ENCODE measurements at regions not wholly inside any gene's neighbourhood (a gene's known extent, or its start where the extent isn't known, plus 50 kb on each side); places are given as distances from the start of the nearest gene placed in this dataset.

DNA sequence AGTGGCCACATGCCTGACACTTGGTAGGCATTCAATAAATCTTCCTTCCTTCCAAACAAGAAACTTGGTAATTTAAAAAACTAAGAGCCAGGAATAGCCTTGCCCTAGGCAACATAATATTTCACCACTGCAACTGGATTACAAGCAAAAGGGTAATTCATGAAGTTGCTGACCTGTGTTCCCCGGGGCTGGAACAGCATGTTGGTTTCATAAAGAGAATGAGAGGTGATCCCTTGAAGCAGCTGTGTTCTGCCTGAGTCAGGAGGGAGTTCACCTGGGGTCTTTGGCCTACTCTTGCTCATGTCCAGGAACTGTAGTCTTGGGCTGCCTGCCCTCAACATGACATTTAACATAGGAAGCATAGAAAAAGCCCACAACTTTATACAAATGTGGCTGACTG, 329.0 kb upstream of the DAB1 start (continued):
- TF ChIP-seq, protein P1, sequence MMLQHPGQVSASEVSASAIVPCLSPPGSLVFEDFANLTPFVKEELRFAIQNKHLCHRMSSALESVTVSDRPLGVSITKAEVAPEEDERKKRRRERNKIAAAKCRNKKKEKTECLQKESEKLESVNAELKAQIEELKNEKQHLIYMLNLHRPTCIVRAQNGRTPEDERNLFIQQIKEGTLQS (IDR thresholded peaks at IDR 0.05) = no peak
- no peak for TF ChIP-seq YY1 (IDR thresholded peaks at IDR 0.05; ENCODE audit: extremely low read depth, insufficient replicate concordance, low read depth, low read length)
- no peak for TF ChIP-seq EGR1 (IDR thresholded peaks at IDR 0.05; ENCODE audit: low read depth)
- no peak for TF ChIP-seq TCF7L2 (IDR thresholded peaks at IDR 0.05; ENCODE audit: borderline replicate concordance, extremely low read depth, insufficient read depth, insufficient read length)
- TF ChIP-seq FOSL1 (IDR thresholded peaks at IDR 0.05; ENCODE audit: low read depth) = no peak
- no peak for TF ChIP-seq ZNF274 (IDR thresholded peaks at IDR 0.05; ENCODE audit: low read depth, low read length)
- TF ChIP-seq SIN3A (IDR thresholded peaks at IDR 0.05; ENCODE audit: low read depth) = no peak

DNA sequence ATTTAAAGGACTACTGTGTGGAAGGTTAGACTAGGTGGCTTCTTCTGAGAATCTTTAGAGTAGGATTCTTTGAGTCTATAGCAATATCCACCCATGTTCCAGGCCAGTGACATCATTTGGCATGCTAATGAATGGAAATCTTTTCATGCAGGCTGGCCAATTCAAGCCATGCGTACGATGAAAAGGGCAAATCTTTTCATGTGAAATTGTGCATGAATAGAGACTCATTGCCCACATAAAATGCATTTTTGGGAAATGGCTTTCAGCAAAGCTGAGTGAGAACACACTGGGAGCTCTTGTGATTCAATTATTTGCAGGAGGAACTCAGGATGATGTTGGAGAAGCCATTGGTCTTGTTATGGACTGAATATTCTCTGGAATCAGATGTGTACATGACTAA, 324.9 kb upstream of the DAB1 start:
- Histone ChIP-seq H3K9me3 (ENCODE audit: control insufficient read depth in 1 of 2, insufficient read depth in 1 of 2, low read depth in 1 of 2, low read length in 2 of 2) (no peaks in the 10 kb centered on the region), H4K20me1 (ENCODE audit: insufficient read depth) (no peaks in the 10 kb centered on the region), H3K4me2 (ENCODE audit: low read length) (no peak overlapping the region), H3K4me3 (replicated peaks in 1 of 2; ENCODE audit: low read depth in 1 of 2, low read length in 2 of 2) (no peak overlapping the region), H2AFZ (ENCODE audit: low read depth, low read length, poor library complexity, severe bottlenecking) (no peak overlapping the region), H3K4me1 (ENCODE audit: control insufficient read depth in 1 of 2, insufficient read depth in 2 of 2, low read length in 2 of 2) (no peaks in the 10 kb centered on the region), H3K9ac (ENCODE audit: low read length) (no peak overlapping the region), H3K9me2 (ENCODE audit: insufficient read depth) (no peaks in the 10 kb centered on the region), H3K27ac (ENCODE audit: low read depth, low read length) (no peak overlapping the region), H3K36me3 (ENCODE audit: control insufficient read depth in 1 of 2, insufficient read depth in 2 of 2, low read length in 2 of 2) (no peaks in the 10 kb centered on the region), H3K79me2 (ENCODE audit: insufficient read depth, low read length) (no peaks in the 10 kb centered on the region), H3K27me3 (ENCODE audit: insufficient read depth, low read length) (no peaks in the 10 kb centered on the region)
- TF ChIP-seq JUND (IDR thresholded peaks at IDR 0.05) (no peak), YY1 (IDR thresholded peaks at IDR 0.05; ENCODE audit: extremely low read depth, insufficient replicate concordance, low read depth, low read length) (no peak)
- intact Hi-C loops (cut with micrococcal nuclease) = no loop called here
- POLR2A ChIA-PET = no interaction called here
- CTCF ChIA-PET = no interaction called here
- no peak for DNase-seq (ENCODE audit: low read depth, low spot score)
- no TSS peak for BruUV-seq (replicated peaks)
- RAD21 ChIA-PET (ENCODE audit: low non-redundant PET in 1 of 2, low total read pairs in 2 of 2, uncharacterized antibody in 2 of 2, unreplicated experiment in 2 of 2) = no interaction called here
- ATAC-seq = no peak

DNA sequence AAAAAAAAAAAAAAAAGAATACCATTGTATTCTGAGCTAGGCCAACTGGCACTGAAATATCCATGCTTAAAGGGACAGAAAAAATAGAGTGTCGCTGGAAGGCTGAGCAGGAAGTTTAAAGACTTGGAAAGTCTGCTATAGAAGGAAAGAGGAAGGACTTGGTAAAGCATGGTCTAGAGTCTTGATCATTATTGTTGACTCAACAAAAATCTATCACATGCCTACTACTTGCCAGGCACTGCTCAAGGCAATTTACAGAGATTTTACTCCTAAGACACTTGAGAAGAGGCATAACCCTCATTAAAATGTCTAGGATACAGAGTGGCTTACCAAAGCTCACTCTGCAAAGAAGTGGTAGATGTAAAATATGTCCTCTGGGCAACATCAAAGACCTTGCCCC, 324.0 kb upstream of the DAB1 start:
- intact Hi-C loops (cut with micrococcal nuclease) = no loop called here
- no peak overlapping the region for H3K27ac ChIP-seq (ENCODE audit: low read depth, low read length)
- no peaks in the 10 kb centered on the region for H3K27me3 ChIP-seq (ENCODE audit: insufficient read depth, low read length)
- no peak overlapping the region for H2AFZ ChIP-seq (ENCODE audit: low read depth, low read length, poor library complexity, severe bottlenecking)
- no peaks in the 10 kb centered on the region for H3K4me1 ChIP-seq (ENCODE audit: control insufficient read depth in 1 of 2, insufficient read depth in 2 of 2, low read length in 2 of 2)
- no peaks in the 10 kb centered on the region for H3K9me2 ChIP-seq (ENCODE audit: insufficient read depth)
- H3K36me3 ChIP-seq (ENCODE audit: control insufficient read depth in 1 of 2, insufficient read depth in 2 of 2, low read length in 2 of 2) = no peaks in the 10 kb centered on the region
- H3K9me3 ChIP-seq (ENCODE audit: control insufficient read depth in 1 of 2, insufficient read depth in 1 of 2, low read depth in 1 of 2, low read length in 2 of 2) = no peaks in the 10 kb centered on the region
- RAD21 ChIA-PET (ENCODE audit: low non-redundant PET in 1 of 2, low total read pairs in 2 of 2, uncharacterized antibody in 2 of 2, unreplicated experiment in 2 of 2) = no interaction called here
- no TSS peak for BruUV-seq (replicated peaks)
- no peak overlapping the region for H3K4me3 ChIP-seq (replicated peaks in 1 of 2; ENCODE audit: low read depth in 1 of 2, low read length in 2 of 2)
- no peak overlapping the region for H3K4me2 ChIP-seq (ENCODE audit: low read length)
- no peak for ATAC-seq
- CTCF ChIA-PET = no interaction called here
- DNase-seq (ENCODE audit: low read depth, low spot score) = no peak
- POLR2A ChIA-PET = no interaction called here
- H3K9ac ChIP-seq (ENCODE audit: low read length) = no peak overlapping the region
- no peak for TF ChIP-seq EZH2phosphoT487 (IDR thresholded peaks at IDR 0.05; ENCODE audit: borderline replicate concordance)
- no peak for TF ChIP-seq FOSL1 (IDR thresholded peaks at IDR 0.05; ENCODE audit: low read depth)
- no peak for TF ChIP-seq CEBPB (IDR thresholded peaks at IDR 0.05; ENCODE audit: low read depth)
- no peak for TF ChIP-seq TCF7L2 (IDR thresholded peaks at IDR 0.05; ENCODE audit: borderline replicate concordance, extremely low read depth, insufficient read depth, insufficient read length)
- no peak for TF ChIP-seq ZFX (IDR thresholded peaks at IDR 0.05)
- H4K20me1 ChIP-seq (ENCODE audit: insufficient read depth) = no peaks in the 10 kb centered on the region
- H3K79me2 ChIP-seq (ENCODE audit: insufficient read depth, low read length) = no peaks in the 10 kb centered on the region
